Memory B cell (primary cell): ENCODE measurements at regions not wholly inside any gene's neighbourhood (a gene's known extent, or its start where the extent isn't known, plus 50 kb on each side); places are given as distances from the start of the nearest gene placed in this dataset.
"Not testable (repeated sequence)": the region's sequence is repeated elsewhere in the genome, so short reads cannot be mapped to it uniquely, and the experiment has no call there.

Source experiments
- ATAC-seq: fragments of 150-1000 bp; cut with Tn5 transposase; 2 replicates; pipeline ENCODE4 v1.10.0; 2021; ENCODE audit warnings: low read depth, mild to moderate bottlenecking, moderate library complexity
- DNase-seq, 2 donors: peaks; one replicate each; pipeline ENCODE4 v3.0.0; 2022; ENCODE audit warnings: low spot score in 2 of 2
- H3K27ac Mint-ChIP-seq: one replicate; pipeline ENCODE4 v1.8.0; 2022; ENCODE audit warnings: mild to moderate bottlenecking, moderate library complexity, mixed read lengths
- H3K27me3 Mint-ChIP-seq: one replicate; pipeline ENCODE4 v1.8.0; 2022; ENCODE audit warnings: mixed read lengths
- H3K36me3 Mint-ChIP-seq: one replicate; pipeline ENCODE4 v1.8.0; 2022; ENCODE audit warnings: mild to moderate bottlenecking, mixed read lengths
- H3K4me1 Mint-ChIP-seq: one replicate; pipeline ENCODE4 v1.8.0; 2022; ENCODE audit warnings: mixed read lengths
- H3K4me3 Mint-ChIP-seq: one replicate; pipeline ENCODE4 v1.8.0; 2022; ENCODE audit warnings: mild to moderate bottlenecking, moderate library complexity, mixed read lengths
- H3K9me3 Mint-ChIP-seq: one replicate; pipeline ENCODE4 v1.8.0; 2022; ENCODE audit warnings: mixed read lengths

DNA sequence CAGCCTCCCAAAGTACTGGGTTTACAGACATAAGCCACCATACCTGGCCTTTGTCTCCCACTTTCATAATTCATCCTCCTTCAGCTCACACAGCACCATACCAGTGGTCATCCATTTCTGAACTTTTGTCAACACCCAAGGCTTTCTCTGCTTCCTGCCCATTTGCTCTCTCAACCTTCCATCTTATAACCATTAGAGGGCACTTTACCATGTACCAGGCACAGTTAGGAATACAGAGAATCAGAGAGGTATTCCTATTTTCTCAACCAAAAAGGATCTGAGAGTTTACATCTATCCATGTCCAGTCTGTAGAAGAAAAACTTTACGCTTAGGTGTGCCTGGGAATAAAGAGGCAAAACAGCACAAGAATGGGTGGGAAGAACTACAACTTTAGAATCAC lies 397.6 kb downstream of the BUD13 start:
- peaks cover 4% of the 10 kb centered on the region for H3K36me3 Mint-ChIP-seq
- H3K4me3 Mint-ChIP-seq = no peak overlapping the region
- H3K27me3 Mint-ChIP-seq = peaks cover 2% of the 10 kb centered on the region
- peaks cover 8% of the 10 kb centered on the region for H3K9me3 Mint-ChIP-seq
- ATAC-seq (no peak), DNase-seq (no peak)
- peaks cover 20% of the 10 kb centered on the region for H3K4me1 Mint-ChIP-seq
- no peak overlapping the region for H3K27ac Mint-ChIP-seq

DNA sequence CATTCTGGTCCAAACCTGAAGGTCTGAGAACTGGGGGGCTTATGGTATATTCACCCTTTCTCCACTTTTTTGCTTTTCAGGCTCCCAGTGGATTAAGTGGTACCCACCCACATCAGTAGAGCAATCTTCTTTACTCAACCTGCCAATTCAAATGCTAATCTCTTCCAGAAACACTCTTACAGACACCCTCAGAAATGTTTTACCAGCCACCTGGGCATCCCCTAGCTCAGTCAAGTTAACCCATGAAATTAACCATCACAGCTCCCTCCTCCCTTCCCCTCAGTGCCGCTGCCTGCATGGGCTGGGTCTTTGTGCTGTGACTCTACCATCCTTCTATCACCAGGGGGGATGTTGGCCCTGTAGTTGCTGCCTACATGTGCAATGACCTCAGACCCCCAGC lies 398.7 kb downstream of the BUD13 start:
- ATAC-seq (no peak), DNase-seq (no peak)
- Mint-ChIP-seq H3K27me3 (peaks cover 2% of the 10 kb centered on the region), H3K4me3 (no peak overlapping the region), H3K36me3 (peaks cover 4% of the 10 kb centered on the region), H3K4me1 (peaks cover 22% of the 10 kb centered on the region), H3K27ac (no peak overlapping the region), H3K9me3 (peaks cover 6% of the 10 kb centered on the region)

DNA sequence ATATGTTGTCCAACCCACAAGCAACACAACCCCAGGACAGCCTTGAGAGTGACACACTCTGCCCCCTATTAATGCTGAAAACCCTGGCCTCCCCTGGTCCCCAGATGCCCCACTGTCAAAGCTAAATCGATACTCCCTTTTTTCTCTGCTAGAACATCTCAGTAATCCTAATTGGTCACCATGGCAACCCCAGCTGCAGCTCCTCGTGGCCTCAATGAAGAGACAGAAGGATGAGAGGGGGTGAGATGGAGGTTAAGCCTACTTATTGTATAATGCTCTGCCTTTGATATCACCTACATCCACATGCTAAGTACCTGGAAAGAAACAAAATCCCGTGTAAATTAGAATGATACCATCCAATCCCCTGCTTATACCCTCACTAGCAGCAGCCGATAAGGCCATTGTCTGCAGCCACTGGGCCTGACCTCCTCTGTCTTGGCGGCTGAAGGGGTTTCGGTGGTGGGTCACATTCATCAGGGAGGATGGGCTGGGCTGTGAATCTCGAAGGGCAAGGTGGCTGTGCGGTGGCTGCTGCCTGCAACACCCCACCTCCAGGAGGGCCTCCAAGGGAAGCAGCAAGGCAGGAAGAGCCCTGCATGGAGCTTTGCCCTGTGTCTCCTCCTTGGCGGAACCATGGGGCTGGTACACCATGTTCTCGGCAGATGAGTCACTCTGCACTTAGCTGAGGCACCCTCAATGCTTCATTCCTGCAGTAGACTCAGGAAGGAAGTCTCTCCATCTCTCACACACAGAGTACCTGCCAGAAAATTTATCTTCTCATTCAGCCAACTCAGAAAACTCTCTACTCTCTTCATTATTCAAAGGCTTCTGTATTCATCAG lies 399.5 kb downstream of the BUD13 start:
- Mint-ChIP-seq H3K27ac (no peak overlapping the region), H3K4me3 (no peak overlapping the region), H3K9me3 (peaks cover 6% of the 10 kb centered on the region), H3K27me3 (peaks cover 2% of the 10 kb centered on the region), H3K4me1 (peaks cover 20% of the 10 kb centered on the region), H3K36me3 (peaks cover 4% of the 10 kb centered on the region)
- DNase-seq (no peak), ATAC-seq (no peak)

DNA sequence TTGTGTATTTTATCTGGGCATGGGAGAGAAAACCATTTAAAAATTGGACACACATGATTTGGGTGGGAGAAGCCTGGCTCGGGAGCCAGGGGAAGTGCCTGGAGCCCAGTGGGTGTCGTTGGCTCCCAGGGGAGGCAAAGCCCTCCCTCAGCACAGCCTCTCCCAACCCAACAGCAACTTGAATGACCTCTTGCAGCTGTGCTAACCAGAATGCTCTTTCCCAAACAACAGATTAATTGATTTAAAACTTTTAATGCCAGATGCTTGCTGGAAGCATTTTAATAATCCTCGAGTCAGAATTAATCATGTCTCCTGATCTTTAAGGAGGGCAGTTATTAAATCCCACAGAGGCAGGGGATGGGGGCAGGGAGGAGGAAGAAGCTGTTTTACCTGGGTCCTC lies 401.6 kb downstream of the BUD13 start:
- Mint-ChIP-seq H3K36me3 (peaks cover 6% of the 10 kb centered on the region), H3K27me3 (peaks cover 5% of the 10 kb centered on the region), H3K4me1 (peaks cover 20% of the 10 kb centered on the region), H3K27ac (no peak overlapping the region), H3K9me3 (peaks cover 10% of the 10 kb centered on the region), H3K4me3 (no peak overlapping the region)
- DNase-seq = no peak
- ATAC-seq = no peak

GRCh38 chr11:116368784-116369183 lies 404.0 kb downstream of the BUD13 start:
- Mint-ChIP-seq H3K36me3 (peaks cover 3% of the 10 kb centered on the region), H3K27ac (no peak overlapping the region), H3K4me3 (no peak overlapping the region), H3K9me3 (peaks cover 9% of the 10 kb centered on the region), H3K27me3 (peaks cover 3% of the 10 kb centered on the region), H3K4me1 (peaks cover 20% of the 10 kb centered on the region)
- DNase-seq = no peak
- ATAC-seq = no peak

DNA sequence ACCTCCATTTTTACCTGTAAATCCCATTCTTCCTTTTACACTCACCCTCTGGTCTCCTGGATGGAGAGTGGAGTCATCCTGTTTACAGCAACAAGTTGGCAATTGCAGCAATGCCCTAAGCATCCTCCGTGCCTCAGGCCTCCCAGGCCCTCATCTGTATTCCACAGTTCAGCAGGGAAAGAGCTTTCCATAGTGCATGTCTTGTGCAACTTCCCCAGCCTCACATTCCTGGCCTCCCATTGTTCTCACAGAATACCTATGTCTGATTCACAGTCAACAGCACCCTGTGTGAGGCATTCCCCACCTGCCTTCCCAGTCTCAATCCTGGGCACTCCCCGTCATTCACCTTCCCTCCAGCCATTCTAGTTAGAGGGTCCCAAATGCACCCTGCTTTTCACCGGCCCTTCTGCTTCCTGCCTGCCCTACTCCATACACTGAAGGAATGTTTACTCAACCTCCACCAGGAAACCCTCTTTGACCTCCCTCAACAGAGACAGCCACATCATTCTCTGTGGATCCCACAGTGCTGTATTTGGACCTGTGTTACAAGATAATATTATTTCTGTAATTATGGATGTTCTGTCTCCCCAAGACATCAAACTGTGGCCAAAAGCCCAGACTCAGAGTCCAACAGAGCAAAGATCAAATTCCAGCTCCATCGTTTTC lies 405.7 kb downstream of the BUD13 start:
- H3K36me3 Mint-ChIP-seq = peaks cover 3% of the 10 kb centered on the region
- H3K4me1 Mint-ChIP-seq = peaks cover 17% of the 10 kb centered on the region
- H3K9me3 Mint-ChIP-seq = peaks cover 8% of the 10 kb centered on the region
- peak overlapping the region; percentile 0 for H3K27ac Mint-ChIP-seq
- ATAC-seq (no peak), DNase-seq (no peak)
- no peak overlapping the region for H3K4me3 Mint-ChIP-seq
- peaks cover 3% of the 10 kb centered on the region for H3K27me3 Mint-ChIP-seq

DNA sequence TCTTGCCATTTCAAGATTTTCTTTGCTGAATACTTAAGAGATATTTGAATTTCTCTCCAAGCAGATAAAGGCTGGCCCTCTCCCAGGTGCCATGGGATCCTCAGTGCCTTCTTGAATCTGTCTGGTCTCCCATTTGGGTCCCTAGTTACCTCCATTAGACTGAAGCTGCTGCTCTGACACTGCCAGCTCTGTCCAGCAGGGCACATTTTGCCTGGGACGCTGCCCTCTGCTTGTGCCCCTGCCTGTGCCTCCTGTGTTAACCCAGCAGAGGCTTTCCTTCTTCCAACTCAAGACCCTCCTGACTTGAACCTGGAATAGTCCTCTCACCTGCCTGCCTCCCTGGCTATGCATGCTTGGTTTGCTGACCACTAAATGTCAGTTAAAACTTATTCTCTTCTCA lies 406.3 kb downstream of the BUD13 start:
- Mint-ChIP-seq H3K27ac (peak overlapping the region; percentile 0), H3K4me3 (no peak overlapping the region), H3K36me3 (peaks cover 2% of the 10 kb centered on the region), H3K4me1 (peaks cover 14% of the 10 kb centered on the region), H3K9me3 (peaks cover 5% of the 10 kb centered on the region), H3K27me3 (peaks cover 3% of the 10 kb centered on the region)
- ATAC-seq = no peak
- no peak for DNase-seq

- not testable (repeated sequence) for ATAC-seq, H3K27me3 Mint-ChIP-seq, H3K9me3 Mint-ChIP-seq, H3K36me3 Mint-ChIP-seq, DNase-seq
- Mint-ChIP-seq H3K4me1 (peaks cover 21% of the 10 kb centered on the region), H3K27ac (peak overlapping the region; percentile 25), H3K4me3 (peak overlapping the region; percentile 27)
Measured at GRCh38 chr11:116364925-116365324, 407.9 kb downstream of the BUD13 start.

DNA sequence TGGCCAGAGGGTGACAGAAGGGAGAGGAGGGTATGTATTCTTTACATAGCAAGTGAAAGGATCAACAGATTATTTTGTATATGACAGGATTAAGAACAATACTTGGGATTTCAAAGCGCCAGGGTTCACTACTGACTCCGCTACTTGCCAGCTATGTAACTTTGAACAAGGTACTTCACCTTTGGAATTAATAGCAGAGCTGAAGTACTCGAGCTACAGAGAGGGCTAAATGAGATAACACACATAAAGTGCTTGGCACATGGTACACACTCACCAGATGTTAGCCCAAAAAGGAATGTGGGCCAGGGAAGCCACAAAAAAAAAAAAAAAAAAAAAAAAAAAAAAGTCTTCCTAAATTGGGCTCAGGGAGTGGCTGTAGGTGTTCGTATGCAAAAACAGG lies 408.4 kb downstream of the BUD13 start:
- Mint-ChIP-seq H3K36me3 (peaks cover 2% of the 10 kb centered on the region), H3K9me3 (peaks cover 5% of the 10 kb centered on the region), H3K27ac (peak overlapping the region; percentile 25), H3K4me1 (peaks cover 20% of the 10 kb centered on the region), H3K4me3 (peak overlapping the region; percentile 27), H3K27me3 (peaks cover 3% of the 10 kb centered on the region)
- ATAC-seq (no peak), DNase-seq (no peak)

- peak overlapping the region; percentile 25 for H3K27ac Mint-ChIP-seq
- H3K9me3 Mint-ChIP-seq = peaks cover 2% of the 10 kb centered on the region
- no peak overlapping the region for H3K4me3 Mint-ChIP-seq
- no peaks in the 10 kb centered on the region for H3K27me3 Mint-ChIP-seq
- ATAC-seq (no peak), DNase-seq (no peak)
- H3K4me1 Mint-ChIP-seq = peaks cover 17% of the 10 kb centered on the region
- H3K36me3 Mint-ChIP-seq = no peaks in the 10 kb centered on the region
Measured at GRCh38 chr11:116360221-116360941, 412.4 kb downstream of the BUD13 start.

DNA sequence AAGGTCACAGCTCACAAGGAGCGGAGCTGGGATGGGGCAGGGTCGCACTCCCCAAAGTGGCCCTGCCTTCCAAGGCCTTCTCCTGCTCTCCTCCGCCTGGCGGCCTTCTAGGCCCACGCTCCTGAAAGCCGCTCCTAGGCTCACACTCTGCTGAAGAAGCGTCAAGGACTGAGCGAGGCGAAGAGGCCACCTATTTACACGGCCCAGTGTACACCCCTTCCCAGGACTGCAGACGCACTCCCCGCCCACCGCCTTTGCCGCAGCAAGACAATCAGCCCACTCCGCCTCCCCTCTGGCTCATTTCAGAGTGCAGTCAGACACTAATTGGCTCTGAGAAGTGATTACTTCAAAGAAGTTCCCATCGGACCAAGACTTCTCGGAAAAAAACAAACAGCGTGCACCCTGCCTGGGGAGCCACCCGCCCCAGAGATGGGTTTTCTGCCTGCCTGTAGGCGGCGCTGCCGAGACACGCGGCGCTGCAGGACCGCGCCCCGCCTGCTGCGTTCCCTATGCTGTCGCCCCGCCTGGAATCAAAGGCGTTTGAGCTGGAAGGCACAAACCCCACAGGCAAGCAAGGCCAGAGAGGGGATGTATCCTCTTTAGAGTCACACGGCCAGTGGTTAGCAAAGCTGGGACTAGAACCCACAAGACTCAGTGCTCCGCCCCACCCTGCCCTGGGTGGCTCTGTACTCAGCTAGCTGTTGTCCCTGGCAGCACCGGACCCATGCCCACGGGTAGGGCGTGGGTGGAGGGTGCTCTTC lies 414.8 kb downstream of the BUD13 start:
- peak in 1 of 2 donors; percentile 11 for DNase-seq
- no peaks in the 10 kb centered on the region for H3K36me3 Mint-ChIP-seq
- H3K27me3 Mint-ChIP-seq = no peaks in the 10 kb centered on the region
- H3K27ac Mint-ChIP-seq = no peak overlapping the region
- ATAC-seq = peak; percentile 74
- H3K4me3 Mint-ChIP-seq = no peak overlapping the region
- H3K9me3 Mint-ChIP-seq = no peaks in the 10 kb centered on the region
- H3K4me1 Mint-ChIP-seq = peaks cover 22% of the 10 kb centered on the region

GRCh38 chr11:116356451-116356850 lies 416.3 kb downstream of the BUD13 start:
- DNase-seq (no peak), ATAC-seq (no peak)
- no peaks in the 10 kb centered on the region for H3K36me3 Mint-ChIP-seq
- no peak overlapping the region for H3K4me3 Mint-ChIP-seq
- peaks cover 34% of the 10 kb centered on the region for H3K4me1 Mint-ChIP-seq
- no peak overlapping the region for H3K27ac Mint-ChIP-seq
- H3K27me3 Mint-ChIP-seq = no peaks in the 10 kb centered on the region
- H3K9me3 Mint-ChIP-seq = no peaks in the 10 kb centered on the region

GRCh38 chr11:116355104-116355503 lies 417.7 kb downstream of the BUD13 start:
- no peaks in the 10 kb centered on the region for H3K9me3 Mint-ChIP-seq
- H3K27ac Mint-ChIP-seq = no peak overlapping the region
- no peaks in the 10 kb centered on the region for H3K36me3 Mint-ChIP-seq
- ATAC-seq = no peak
- no peak overlapping the region for H3K4me3 Mint-ChIP-seq
- peaks cover 33% of the 10 kb centered on the region for H3K4me1 Mint-ChIP-seq
- no peaks in the 10 kb centered on the region for H3K27me3 Mint-ChIP-seq
- DNase-seq = no peak
